Common myeloid progenitor, CD34-positive (primary cell): ENCODE measurements at regions not wholly inside any gene's neighbourhood (a gene's known extent, or its start where the extent isn't known, plus 50 kb on each side); places are given as distances from the start of the nearest gene placed in this dataset.

Experiments
- CTCF ChIA-PET: fragments of 350-600 bp; sonication (Branson Sonifier 250); formaldehyde crosslinking; loops from one replicate; lab custom pipeline; 2021; ENCODE audit warnings: antibody characterized with exemption; lab: Charles Lee
- POLR2A ChIA-PET: fragments of 350-600 bp; sonication (Branson Sonifier 250); formaldehyde crosslinking; loops from one replicate; lab custom pipeline; 2021; ENCODE audit warnings: antibody characterized with exemption; lab: Charles Lee
- DNase-seq, 3 donors: peaks; one replicate each; pipeline versions ENCODE4 v3.0.0 to v3.0.0-alpha.2; 2013
- H3K27ac ChIP-seq, 2 experiments: 1 replicate in 1 of 2; 2 replicates in 1 of 2; pipeline ENCODE4 v1.7.0; 2013; ENCODE audit warnings: inconsistent platforms in 2 of 2, low read length in 2 of 2, mild to moderate bottlenecking in 2 of 2, low read depth in 1 of 2, moderate library complexity in 1 of 2; ENCODE audit not compliant: severe bottlenecking in 2 of 2, insufficient read depth in 1 of 2, poor library complexity in 1 of 2
- H3K27me3 ChIP-seq, 5 experiments: replicated peaks in 2 of 5; 1 replicate in 3 of 5; 2 replicates in 2 of 5; pipeline versions ENCODE4 v1.6.1 to v1.7.0; 2013; ENCODE audit warnings: low read length in 4 of 5, mild to moderate bottlenecking in 2 of 5, moderate library complexity in 2 of 5, inconsistent platforms in 1 of 5; ENCODE audit not compliant: insufficient read depth in 5 of 5, control insufficient read depth in 4 of 5
- H3K36me3 ChIP-seq, 4 experiments: 1 replicate in 2 of 4; 2 replicates in 2 of 4; pipeline versions ENCODE4 v1.6.1 to v1.7.0; 2013; ENCODE audit warnings: low read length in 3 of 4, control low read depth in 1 of 4, mild to moderate bottlenecking in 1 of 4; ENCODE audit not compliant: control insufficient read depth in 4 of 4, insufficient read depth in 4 of 4
- H3K4me1 ChIP-seq, 4 experiments: 1 replicate in 3 of 4; 2 replicates in 1 of 4; pipeline versions ENCODE4 v1.6.1 to v1.7.1; 2013; ENCODE audit warnings: low read length in 3 of 4, mild to moderate bottlenecking in 3 of 4, control low read depth in 1 of 4, inconsistent platforms in 1 of 4, moderate library complexity in 1 of 4; ENCODE audit not compliant: control insufficient read depth in 4 of 4, insufficient read depth in 4 of 4; ENCODE audit errors: control extremely low read depth in 1 of 4
- H3K4me3 ChIP-seq, 7 experiments: 1 replicate in 4 of 7; 2 replicates in 3 of 7; pipeline versions ENCODE4 v1.5.1 to v1.7.0; 2013; ENCODE audit warnings: mild to moderate bottlenecking in 7 of 7, low read length in 6 of 7, moderate library complexity in 6 of 7, inconsistent platforms in 2 of 7, low read depth in 2 of 7, control low read depth in 1 of 7; ENCODE audit not compliant: insufficient read depth in 4 of 7, control insufficient read depth in 1 of 7; ENCODE audit errors: extremely low read depth in 1 of 7
- H3K9me3 ChIP-seq, 5 experiments: 1 replicate in 4 of 5; 2 replicates in 1 of 5; pipeline versions ENCODE4 v1.6.1 to v1.7.1; 2013; ENCODE audit warnings: low read length in 4 of 5, mild to moderate bottlenecking in 2 of 5, inconsistent platforms in 1 of 5, low read depth in 1 of 5, moderate library complexity in 1 of 5; ENCODE audit not compliant: control insufficient read depth in 4 of 5, insufficient read depth in 2 of 5; ENCODE audit errors: control extremely low read depth in 1 of 5
- WGBS: methylation state at CpG from one replicate; pipeline ENCODE4 v1.1.5; 2013; ENCODE audit not compliant: insufficient coverage; 5-methylcytosine and 5-hydroxymethylcytosine counted together

- DNase-seq, result no peak
- whole genome bisulfite sequencing, result 98% methylated on average over 6 of the region's 9 CpGs
- peaks cover 0 to 5% (median 3%) of the 10 kb centered on the region in 5 experiments for H3K27me3 ChIP-seq
- POLR2A ChIA-PET, result no interaction called here
- no peaks in the 10 kb centered on the region for H3K9me3 ChIP-seq
- no peak overlapping the region for H3K27ac ChIP-seq
- H3K36me3 ChIP-seq, result no peaks in the 10 kb centered on the region
- CTCF ChIA-PET, result no interaction called here
- peaks cover 0 to 10% (median 6%) of the 10 kb centered on the region in 4 experiments for H3K4me1 ChIP-seq
- H3K4me3 ChIP-seq, result no peak overlapping the region
Measured at GRCh38 chr19:30916238-30916637, 433.0 kb downstream of the TSHZ3 start.

DNA sequence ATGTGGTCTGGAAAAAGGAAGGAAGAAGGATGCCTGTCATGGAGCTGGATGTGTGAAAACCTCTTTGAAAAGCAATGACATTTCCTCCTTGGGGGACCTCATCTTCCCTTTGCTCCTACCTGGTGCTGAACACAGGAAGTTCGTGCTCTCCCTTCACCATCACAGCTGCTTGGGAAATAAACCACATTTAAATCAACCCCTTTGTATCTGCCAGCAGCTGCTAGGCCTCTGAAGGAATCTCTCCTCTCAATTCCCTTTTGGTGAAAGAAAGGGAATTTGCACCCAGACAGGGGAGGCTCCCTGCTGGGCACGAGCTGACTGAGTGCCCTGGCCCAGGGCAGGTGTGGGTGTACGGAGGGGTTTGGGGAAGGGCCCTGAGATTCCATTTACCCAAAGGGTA is 437.7 kb downstream of the TSHZ3 start:
- no peaks in the 10 kb centered on the region for H3K36me3 ChIP-seq
- H3K4me1 ChIP-seq, result peaks cover 0 to 10% (median 6%) of the 10 kb centered on the region in 4 experiments
- H3K4me3 ChIP-seq, result no peak overlapping the region
- ChIA-PET POLR2A (no interaction called here), CTCF (no interaction called here)
- peaks cover 0 to 2% (median 0%) of the 10 kb centered on the region in 5 experiments for H3K27me3 ChIP-seq
- DNase-seq, result no peak
- no peak overlapping the region for H3K27ac ChIP-seq
- no peaks in the 10 kb centered on the region for H3K9me3 ChIP-seq
- 47% methylated on average over 2 of the region's 3 CpGs for WGBS

GRCh38 chr19:30910485-30911240 is 438.6 kb downstream of the TSHZ3 start:
- CTCF ChIA-PET, result no interaction called here
- POLR2A ChIA-PET, result no interaction called here
- H3K27me3 ChIP-seq, result peaks cover 0 to 2% (median 0%) of the 10 kb centered on the region in 5 experiments
- H3K9me3 ChIP-seq, result no peaks in the 10 kb centered on the region
- no peak overlapping the region for H3K27ac ChIP-seq
- peaks cover 0 to 10% (median 6%) of the 10 kb centered on the region in 4 experiments for H3K4me1 ChIP-seq
- WGBS, result 95% methylated on average over 13 of the region's 16 CpGs
- H3K4me3 ChIP-seq, result no peak overlapping the region
- DNase-seq, result no peak
- H3K36me3 ChIP-seq, result no peaks in the 10 kb centered on the region

DNA sequence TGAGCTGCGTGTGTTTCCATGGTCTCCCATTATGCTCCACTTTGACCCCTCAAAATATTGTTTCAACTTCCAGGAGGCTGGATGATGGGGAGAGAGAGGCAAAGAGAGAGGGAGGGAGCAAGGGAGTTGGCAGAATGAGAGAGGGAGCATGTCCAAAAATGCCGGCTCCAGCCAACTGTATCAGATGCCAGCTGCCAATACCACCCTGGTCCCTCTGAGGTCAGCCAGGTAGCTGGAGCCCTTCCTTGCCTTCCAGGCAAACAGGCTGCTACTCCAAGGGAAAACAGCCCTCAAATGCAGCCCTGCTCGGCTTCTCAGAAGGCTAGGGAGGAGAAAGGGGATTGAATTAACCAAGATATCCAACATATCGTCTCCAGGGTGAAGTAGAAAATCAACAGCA is 440.0 kb downstream of the TSHZ3 start:
- Histone ChIP-seq H3K27ac (no peak overlapping the region), H3K36me3 (no peaks in the 10 kb centered on the region), H3K27me3 (peaks cover 0 to 2% (median 0%) of the 10 kb centered on the region in 5 experiments), H3K4me3 (no peak overlapping the region), H3K4me1 (peaks cover 0 to 7% (median 5%) of the 10 kb centered on the region in 4 experiments), H3K9me3 (no peaks in the 10 kb centered on the region)
- 93% methylated on average over 3 of the region's 4 CpGs for WGBS
- DNase-seq, result no peak
- ChIA-PET POLR2A (no interaction called here), CTCF (no interaction called here)

GRCh38 chr19:30908262-30908771 is 440.9 kb downstream of the TSHZ3 start:
- Histone ChIP-seq H3K9me3 (no peaks in the 10 kb centered on the region), H3K27me3 (no peaks in the 10 kb centered on the region), H3K27ac (no peak overlapping the region), H3K4me1 (peaks cover 0 to 7% (median 4%) of the 10 kb centered on the region in 4 experiments), H3K36me3 (no peaks in the 10 kb centered on the region), H3K4me3 (no peak overlapping the region)
- ChIA-PET POLR2A (no interaction called here), CTCF (no interaction called here)
- 98% methylated on average over 4 of the region's 4 CpGs for whole genome bisulfite sequencing
- DNase-seq, result no peak

- H3K4me3 ChIP-seq, result no peak overlapping the region
- H3K4me1 ChIP-seq, result peaks cover 0 to 6% (median 3%) of the 10 kb centered on the region in 4 experiments
- DNase-seq, result no peak
- H3K27me3 ChIP-seq, result peaks cover 0 to 2% (median 0%) of the 10 kb centered on the region in 5 experiments
- WGBS, result over 99% methylated on average over 8 of the region's 8 CpGs
- no peaks in the 10 kb centered on the region for H3K9me3 ChIP-seq
- H3K36me3 ChIP-seq, result no peaks in the 10 kb centered on the region
- POLR2A ChIA-PET, result no interaction called here
- H3K27ac ChIP-seq, result no peak overlapping the region
- CTCF ChIA-PET, result no interaction called here
Measured at GRCh38 chr19:30906871-30907270, 442.4 kb downstream of the TSHZ3 start.

DNA sequence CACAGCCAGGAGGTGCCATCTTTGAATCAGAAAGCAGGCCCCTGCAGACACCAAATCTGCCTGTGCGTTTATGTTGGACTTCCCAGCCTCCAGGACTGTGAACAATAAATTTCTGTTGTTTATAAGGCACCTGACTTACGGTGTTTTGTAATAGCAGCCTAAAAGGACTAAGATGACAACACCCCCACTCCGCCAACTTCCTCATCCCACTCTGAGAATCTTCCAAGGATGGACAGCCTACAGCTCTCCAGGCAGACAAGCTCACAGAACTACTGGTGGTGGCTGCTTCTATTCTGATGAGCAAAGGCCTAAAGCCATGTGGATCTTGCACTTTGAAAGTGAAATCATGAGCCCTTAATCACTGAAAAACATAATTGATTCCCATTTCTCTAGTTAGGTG is 449.2 kb downstream of the TSHZ3 start:
- no peak for DNase-seq
- Histone ChIP-seq H3K4me1 (no peaks in the 10 kb centered on the region), H3K4me3 (no peak overlapping the region), H3K9me3 (no peaks in the 10 kb centered on the region), H3K27me3 (peaks cover 0 to 2% (median 0%) of the 10 kb centered on the region in 5 experiments), H3K36me3 (no peaks in the 10 kb centered on the region), H3K27ac (no peak overlapping the region)
- POLR2A ChIA-PET, result no interaction called here
- CTCF ChIA-PET, result interaction anchor here (2.3 kb wide), 1 partner anchor 116 kb away, joined by 5 read pairs; no protein-coding TSS in a partner anchor
- WGBS, result 93% methylated on average over 3 of the region's 3 CpGs
